H1 (cell line): ENCODE measurements at regions not wholly inside any gene's neighbourhood (a gene's known extent, or its start where the extent isn't known, plus 50 kb on each side); places are given as distances from the start of the nearest gene placed in this dataset.

Experiments used
- BCL11A ChIP-seq, 2 experiments: IDR thresholded peaks; one replicate each; pipeline ENCODE4 v1.6.1; 2011; ENCODE audit warnings: low read depth in 2 of 2, low read length in 2 of 2, mild to moderate bottlenecking in 2 of 2
- POLR2AphosphoS5 ChIP-seq: IDR thresholded peaks from 2 replicates; pipeline ENCODE4 v1.6.1; 2011; ENCODE audit warnings: low read depth, low read length
- TAF1 ChIP-seq: IDR thresholded peaks from 2 replicates; pipeline ENCODE4 v1.6.1; 2011; ENCODE audit warnings: mild to moderate bottlenecking, low read depth, low read length
- TF ChIP-seq, protein P1 (sequence below), 3 experiments: IDR thresholded peaks; 1 replicate in 2 of 3; 2 replicates in 1 of 3; pipeline versions ENCODE4 v1.5.1 to v1.6.1; 2011; ENCODE audit warnings: low read length in 3 of 3, mild to moderate bottlenecking in 3 of 3, inconsistent platforms in 2 of 3, low read depth in 1 of 3, moderate library complexity in 1 of 3; ENCODE audit not compliant: insufficient read depth in 1 of 3; ENCODE audit errors: control extremely low read depth in 1 of 3

DNA sequence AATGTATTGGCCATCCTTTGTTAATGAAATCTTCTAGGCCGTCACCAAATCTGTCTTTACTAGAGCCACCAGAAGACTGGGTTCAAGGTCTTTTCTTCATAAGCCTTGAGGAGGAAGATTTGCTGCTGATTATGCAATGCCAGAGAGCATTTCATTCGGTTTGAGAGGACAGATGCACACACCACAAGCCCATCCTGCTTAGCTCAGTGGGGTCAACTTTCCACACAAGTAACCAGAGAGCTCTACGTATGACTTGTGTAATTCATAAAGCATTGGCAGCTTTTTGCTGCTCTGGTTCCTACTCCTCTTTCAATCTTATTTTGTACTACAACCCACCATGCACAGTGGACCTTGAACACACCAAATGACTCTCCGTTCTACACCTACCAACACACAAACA, 106.9 kb downstream of the OSR1 start:
- TF ChIP-seq TAF1 (no peak), POLR2AphosphoS5 (no peak), BCL11A (IDR thresholded peaks at IDR 0.05; ENCODE audit: low read depth in 2 of 2, low read length in 2 of 2) (no peak)
- TF ChIP-seq, protein P1, sequence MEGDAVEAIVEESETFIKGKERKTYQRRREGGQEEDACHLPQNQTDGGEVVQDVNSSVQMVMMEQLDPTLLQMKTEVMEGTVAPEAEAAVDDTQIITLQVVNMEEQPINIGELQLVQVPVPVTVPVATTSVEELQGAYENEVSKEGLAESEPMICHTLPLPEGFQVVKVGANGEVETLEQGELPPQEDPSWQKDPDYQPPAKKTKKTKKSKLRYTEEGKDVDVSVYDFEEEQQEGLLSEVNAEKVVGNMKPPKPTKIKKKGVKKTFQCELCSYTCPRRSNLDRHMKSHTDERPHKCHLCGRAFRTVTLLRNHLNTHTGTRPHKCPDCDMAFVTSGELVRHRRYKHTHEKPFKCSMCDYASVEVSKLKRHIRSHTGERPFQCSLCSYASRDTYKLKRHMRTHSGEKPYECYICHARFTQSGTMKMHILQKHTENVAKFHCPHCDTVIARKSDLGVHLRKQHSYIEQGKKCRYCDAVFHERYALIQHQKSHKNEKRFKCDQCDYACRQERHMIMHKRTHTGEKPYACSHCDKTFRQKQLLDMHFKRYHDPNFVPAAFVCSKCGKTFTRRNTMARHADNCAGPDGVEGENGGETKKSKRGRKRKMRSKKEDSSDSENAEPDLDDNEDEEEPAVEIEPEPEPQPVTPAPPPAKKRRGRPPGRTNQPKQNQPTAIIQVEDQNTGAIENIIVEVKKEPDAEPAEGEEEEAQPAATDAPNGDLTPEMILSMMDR (IDR thresholded peaks at IDR 0.05; ENCODE audit: control extremely low read depth in 1 of 3, insufficient read depth in 1 of 3, low read depth in 1 of 3, low read length in 3 of 3) = no peak
